NT2/D1 (cell line): ENCODE measurements at regions not wholly inside any gene's neighbourhood (a gene's known extent, or its start where the extent isn't known, plus 50 kb on each side); places are given as distances from the start of the nearest gene placed in this dataset.

Experiments used
- SUZ12 ChIP-seq: IDR thresholded peaks from 2 replicates; pipeline ENCODE4 v1.6.1; 2011; ENCODE audit not compliant: insufficient read length, insufficient read depth; ENCODE audit errors: extremely low read depth
- YY1 ChIP-seq: IDR thresholded peaks from 2 replicates; pipeline ENCODE4 v1.6.1; 2011; ENCODE audit not compliant: insufficient read length, insufficient read depth
- ZNF274 ChIP-seq: IDR thresholded peaks from 2 replicates; pipeline ENCODE4 v1.6.1; 2011; ENCODE audit warnings: mild to moderate bottlenecking, low read depth, low read length

- no peak for TF ChIP-seq ZNF274
- TF ChIP-seq SUZ12: no peak
- TF ChIP-seq YY1: no peak
Measured at GRCh38 chr5:21236971-21237427, 1249.0 kb upstream of the CDH18 start.
